Hepatocyte (in vitro differentiated cells): ENCODE measurements at regions not wholly inside any gene's neighbourhood (a gene's known extent, or its start where the extent isn't known, plus 50 kb on each side); places are given as distances from the start of the nearest gene placed in this dataset.

Experiments
- DNase-seq: peaks from one replicate; pipeline ENCODE4 v3.0.0-alpha.2; 2016; ENCODE audit warnings: low spot score
- H2AFZ ChIP-seq: fragments of 200-600 bp; sonication (generic); 2 replicates; pipeline ENCODE4 v1.6.0; 2016; ENCODE audit warnings: antibody characterized with exemption, mild to moderate bottlenecking
- H3K27ac ChIP-seq: fragments of 200-600 bp; sonication (generic); 2 replicates; pipeline ENCODE4 v1.5.1; 2016; ENCODE audit warnings: mild to moderate bottlenecking
- H3K27me3 ChIP-seq: fragments of 200-600 bp; sonication (generic); 2 replicates; pipeline ENCODE4 v1.6.1; 2016
- H3K36me3 ChIP-seq: fragments of 200-600 bp; sonication (generic); replicated peaks from 2 replicates; pipeline ENCODE4 v1.5.1; 2016; ENCODE audit warnings: low read depth; ENCODE audit not compliant: insufficient read depth
- H3K4me1 ChIP-seq: fragments of 200-600 bp; sonication (generic); 2 replicates; pipeline ENCODE4 v1.5.1; 2016; ENCODE audit warnings: mild to moderate bottlenecking, moderate library complexity; ENCODE audit not compliant: insufficient read depth
- H3K4me2 ChIP-seq: fragments of 200-600 bp; sonication (generic); 2 replicates; pipeline ENCODE4 v1.6.0; 2016
- H3K4me3 ChIP-seq: fragments of 200-600 bp; sonication (generic); 2 replicates; pipeline ENCODE4 v1.5.1; 2016; ENCODE audit warnings: mild to moderate bottlenecking
- H3K79me2 ChIP-seq: fragments of 200-600 bp; sonication (generic); 2 replicates; pipeline ENCODE4 v1.6.0; 2017; ENCODE audit warnings: mild to moderate bottlenecking
- H3K9me2 ChIP-seq: fragments of 200-600 bp; sonication (generic); replicated peaks from 2 replicates; pipeline ENCODE4 v1.6.0; 2017; ENCODE audit warnings: mild to moderate bottlenecking; ENCODE audit not compliant: insufficient read depth
- H3K9me3 ChIP-seq: fragments of 200-600 bp; sonication (generic); 2 replicates; pipeline ENCODE4 v1.5.1; 2016; ENCODE audit warnings: low read depth, mild to moderate bottlenecking
- H4K20me1 ChIP-seq: fragments of 200-600 bp; sonication (generic); 2 replicates; pipeline ENCODE4 v1.6.0; 2016; ENCODE audit warnings: mild to moderate bottlenecking; ENCODE audit not compliant: insufficient read depth, poor library complexity, severe bottlenecking
- EZH2 ChIP-seq: fragments of 200-600 bp; sonication (generic); IDR thresholded peaks from 2 replicates; pipeline ENCODE4 v1.6.1; 2016; ENCODE audit warnings: antibody characterized with exemption, mild to moderate bottlenecking, borderline replicate concordance
- EZH2phosphoT487 ChIP-seq: fragments of 200-600 bp; sonication (generic); IDR thresholded peaks from one replicate; pipeline ENCODE4 v1.6.1; 2018; ENCODE audit warnings: antibody characterized with exemption, mild to moderate bottlenecking, low read depth, moderate library complexity; ENCODE audit not compliant: unreplicated experiment, severe bottlenecking
- WGBS: methylation state at CpG from one replicate; pipeline ENCODE4 v1.1.6; 2016; ENCODE audit warnings: low lambda C conversion rate; ENCODE audit errors: missing lambda C conversion rate; 5-methylcytosine and 5-hydroxymethylcytosine counted together
- TF ChIP-seq, protein P1 (sequence below): fragments of 200-600 bp; sonication (generic); IDR thresholded peaks from 2 replicates; pipeline ENCODE4 v1.5.1; 2016; ENCODE audit warnings: antibody characterized with exemption, mild to moderate bottlenecking; ENCODE audit not compliant: poor library complexity

DNA sequence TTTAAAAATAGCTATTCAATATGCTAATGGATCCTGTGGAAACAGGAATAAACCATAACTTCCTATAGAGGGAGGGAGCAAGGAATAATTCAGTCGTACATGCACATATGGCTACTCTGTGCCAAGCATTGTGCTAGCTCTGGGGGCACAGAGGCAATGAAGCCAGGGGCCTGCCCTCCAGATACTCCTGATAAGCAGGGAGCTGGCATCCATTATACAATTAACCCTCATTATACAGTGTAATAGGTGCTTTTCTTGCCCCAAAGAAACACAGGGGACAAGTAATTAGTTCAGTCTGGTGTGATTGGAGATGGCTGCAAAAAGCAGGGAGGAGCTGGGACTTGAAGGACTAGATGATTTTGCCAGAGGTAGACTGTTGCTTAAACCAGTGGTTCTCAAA, 200.4 kb downstream of the SREK1 start:
- no peak overlapping the region for H3K4me3 ChIP-seq
- no peaks in the 10 kb centered on the region for H3K27me3 ChIP-seq
- TF ChIP-seq, protein P1, sequence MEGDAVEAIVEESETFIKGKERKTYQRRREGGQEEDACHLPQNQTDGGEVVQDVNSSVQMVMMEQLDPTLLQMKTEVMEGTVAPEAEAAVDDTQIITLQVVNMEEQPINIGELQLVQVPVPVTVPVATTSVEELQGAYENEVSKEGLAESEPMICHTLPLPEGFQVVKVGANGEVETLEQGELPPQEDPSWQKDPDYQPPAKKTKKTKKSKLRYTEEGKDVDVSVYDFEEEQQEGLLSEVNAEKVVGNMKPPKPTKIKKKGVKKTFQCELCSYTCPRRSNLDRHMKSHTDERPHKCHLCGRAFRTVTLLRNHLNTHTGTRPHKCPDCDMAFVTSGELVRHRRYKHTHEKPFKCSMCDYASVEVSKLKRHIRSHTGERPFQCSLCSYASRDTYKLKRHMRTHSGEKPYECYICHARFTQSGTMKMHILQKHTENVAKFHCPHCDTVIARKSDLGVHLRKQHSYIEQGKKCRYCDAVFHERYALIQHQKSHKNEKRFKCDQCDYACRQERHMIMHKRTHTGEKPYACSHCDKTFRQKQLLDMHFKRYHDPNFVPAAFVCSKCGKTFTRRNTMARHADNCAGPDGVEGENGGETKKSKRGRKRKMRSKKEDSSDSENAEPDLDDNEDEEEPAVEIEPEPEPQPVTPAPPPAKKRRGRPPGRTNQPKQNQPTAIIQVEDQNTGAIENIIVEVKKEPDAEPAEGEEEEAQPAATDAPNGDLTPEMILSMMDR = no peak
- TF ChIP-seq EZH2 (no peak), EZH2phosphoT487 (no peak)
- H3K4me1 ChIP-seq = peaks cover 4% of the 10 kb centered on the region
- H3K9me2 ChIP-seq = no peaks in the 10 kb centered on the region
- no peaks in the 10 kb centered on the region for H3K9me3 ChIP-seq
- no peaks in the 10 kb centered on the region for H4K20me1 ChIP-seq
- H2AFZ ChIP-seq = no peak overlapping the region
- H3K79me2 ChIP-seq = no peaks in the 10 kb centered on the region
- DNase-seq = no peak
- H3K36me3 ChIP-seq = no peaks in the 10 kb centered on the region
- 100% methylated on average over 1 of the region's 1 CpG for WGBS
- no peak overlapping the region for H3K4me2 ChIP-seq
- no peak overlapping the region for H3K27ac ChIP-seq

GRCh38 chr5:66345281-66345680, 201.2 kb downstream of the SREK1 start:
- no peak overlapping the region for H3K27ac ChIP-seq
- TF ChIP-seq EZH2phosphoT487 = no peak
- TF ChIP-seq, protein P1 = no peak
- TF ChIP-seq EZH2 = no peak
- H3K4me3 ChIP-seq = no peak overlapping the region
- peaks cover 4% of the 10 kb centered on the region for H3K4me1 ChIP-seq
- no peaks in the 10 kb centered on the region for H3K9me2 ChIP-seq
- H3K27me3 ChIP-seq = no peaks in the 10 kb centered on the region
- H3K79me2 ChIP-seq = no peaks in the 10 kb centered on the region
- no peak overlapping the region for H2AFZ ChIP-seq
- no peaks in the 10 kb centered on the region for H4K20me1 ChIP-seq
- no peaks in the 10 kb centered on the region for H3K36me3 ChIP-seq
- DNase-seq = no peak
- H3K9me3 ChIP-seq = no peaks in the 10 kb centered on the region
- H3K4me2 ChIP-seq = no peak overlapping the region

GRCh38 chr5:66346869-66347268, 202.8 kb downstream of the SREK1 start:
- TF ChIP-seq, protein P1 = no peak
- no peak for TF ChIP-seq EZH2phosphoT487
- no peak for TF ChIP-seq EZH2
- no peaks in the 10 kb centered on the region for H3K79me2 ChIP-seq

More at GRCh38 chr5:66346869-66347268, 202.8 kb downstream of the SREK1 start:
- no peaks in the 10 kb centered on the region for H3K9me2 ChIP-seq
- WGBS = 91% methylated on average over 6 of the region's 6 CpGs
- H3K4me3 ChIP-seq = no peak overlapping the region
- H4K20me1 ChIP-seq = no peaks in the 10 kb centered on the region
- H3K27ac ChIP-seq = no peak overlapping the region
- no peaks in the 10 kb centered on the region for H3K27me3 ChIP-seq
- H3K36me3 ChIP-seq = no peaks in the 10 kb centered on the region
- DNase-seq = no peak
- H3K4me2 ChIP-seq = no peak overlapping the region
- H3K9me3 ChIP-seq = no peaks in the 10 kb centered on the region
- peaks cover 4% of the 10 kb centered on the region for H3K4me1 ChIP-seq
- no peak overlapping the region for H2AFZ ChIP-seq
